Fibroblast of lung (primary cell): ENCODE measurements at regions not wholly inside any gene's neighbourhood (a gene's known extent, or its start where the extent isn't known, plus 50 kb on each side); places are given as distances from the start of the nearest gene placed in this dataset.
A peak's percentile ranks its signal among the peaks of the same experiment; 100 is the strongest.

Source experiments
- CTCF ChIP-seq, 2 donors: IDR thresholded peaks in 1 of 2; conservative IDR thresholded peaks in 1 of 2; 1 replicate in 1 of 2; 2 replicates in 1 of 2; pipeline ENCODE4 v1.5.1; 2011 to 2012; ENCODE audit warnings: low read length in 2 of 2, control low read depth in 1 of 2, inconsistent platforms in 1 of 2, low read depth in 1 of 2, mild to moderate bottlenecking in 1 of 2
- EZH2 ChIP-seq: IDR thresholded peaks from 2 replicates; pipeline ENCODE4 v1.5.1; 2012; ENCODE audit warnings: low read length, control low read depth, mild to moderate bottlenecking; ENCODE audit errors: missing control alignments

- TF ChIP-seq CTCF (conservative IDR thresholded peaks at IDR 0.05 in 1 of 2, IDR thresholded peaks at IDR 0.05 in 1 of 2; ENCODE audit: low read depth in 1 of 2, low read length in 2 of 2) (peak; percentile 30 to 46), EZH2 (no peak)
Measured at GRCh38 chr12:9372202-9372601, 164.0 kb upstream of the PZP start.
